ENCODE measurements at regions not wholly inside any gene's neighbourhood (a gene's known extent, or its start where the extent isn't known, plus 50 kb on each side); places are given as distances from the start of the nearest gene placed in this dataset.

GRCh38 chr20:30505566-30505965 is 751.9 kb upstream of the DEFB115 start:
- TF ChIP-seq EP300 (IDR thresholded peaks at IDR 0.05) (no peak), POLR2A (IDR thresholded peaks at IDR 0.05; ENCODE audit: low read depth) (no peak), CTCF (IDR thresholded peaks at IDR 0.05) (no peak)
